ENCODE measurements at regions not wholly inside any gene's neighbourhood (a gene's known extent, or its start where the extent isn't known, plus 50 kb on each side); places are given as distances from the start of the nearest gene placed in this dataset.

DNA sequence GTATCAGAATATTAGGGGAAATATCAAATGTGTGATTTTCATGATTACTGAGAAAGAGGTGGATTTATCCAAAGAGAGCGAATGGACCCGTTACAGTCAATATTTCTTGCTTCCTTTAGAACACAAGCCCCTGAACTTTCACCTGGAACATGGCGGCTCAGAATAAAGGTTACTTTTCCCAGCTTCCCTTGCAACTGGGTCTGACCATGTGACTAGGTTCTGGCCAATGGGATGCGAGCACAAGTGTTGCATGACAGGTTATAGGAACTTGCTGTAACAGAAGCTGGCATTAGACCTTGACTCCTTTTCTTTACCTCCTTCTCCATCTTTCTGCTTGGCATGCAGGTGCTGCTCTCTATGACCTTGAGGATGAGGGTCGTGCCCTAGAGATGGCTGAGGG lies 556.1 kb downstream of the TYW1 start:
- TF ChIP-seq, protein P1, sequence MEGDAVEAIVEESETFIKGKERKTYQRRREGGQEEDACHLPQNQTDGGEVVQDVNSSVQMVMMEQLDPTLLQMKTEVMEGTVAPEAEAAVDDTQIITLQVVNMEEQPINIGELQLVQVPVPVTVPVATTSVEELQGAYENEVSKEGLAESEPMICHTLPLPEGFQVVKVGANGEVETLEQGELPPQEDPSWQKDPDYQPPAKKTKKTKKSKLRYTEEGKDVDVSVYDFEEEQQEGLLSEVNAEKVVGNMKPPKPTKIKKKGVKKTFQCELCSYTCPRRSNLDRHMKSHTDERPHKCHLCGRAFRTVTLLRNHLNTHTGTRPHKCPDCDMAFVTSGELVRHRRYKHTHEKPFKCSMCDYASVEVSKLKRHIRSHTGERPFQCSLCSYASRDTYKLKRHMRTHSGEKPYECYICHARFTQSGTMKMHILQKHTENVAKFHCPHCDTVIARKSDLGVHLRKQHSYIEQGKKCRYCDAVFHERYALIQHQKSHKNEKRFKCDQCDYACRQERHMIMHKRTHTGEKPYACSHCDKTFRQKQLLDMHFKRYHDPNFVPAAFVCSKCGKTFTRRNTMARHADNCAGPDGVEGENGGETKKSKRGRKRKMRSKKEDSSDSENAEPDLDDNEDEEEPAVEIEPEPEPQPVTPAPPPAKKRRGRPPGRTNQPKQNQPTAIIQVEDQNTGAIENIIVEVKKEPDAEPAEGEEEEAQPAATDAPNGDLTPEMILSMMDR (IDR thresholded peaks at IDR 0.05): no peak
- no peak for TF ChIP-seq POLR2AphosphoS5 (IDR thresholded peaks at IDR 0.05)
- no peak for TF ChIP-seq POLR2A (IDR thresholded peaks at IDR 0.05)
